GM12878 (cell line): ENCODE measurements at regions not wholly inside any gene's neighbourhood (a gene's known extent, or its start where the extent isn't known, plus 50 kb on each side); places are given as distances from the start of the nearest gene placed in this dataset.
A peak's percentile ranks its signal among the peaks of the same experiment; 100 is the strongest.

ENCODE experiments used
- ATAC-seq: fragments of 200-7000 bp; cut with Tn5 transposase; 3 replicates; pipeline ENCODE4 v1.9.1; 2020; ENCODE audit warnings: mild to moderate bottlenecking, moderate library complexity
- BruUV-seq: library from RNA; stranded (reverse); fragments of 400-500 nt; replicated peaks from 2 replicates; lab custom pipeline; 2021; lab: Mats Ljungman, UMichigan
- CTCF ChIA-PET: fragments of 300-600 bp; sonication (Branson Sonifier 250); formaldehyde crosslinking; extraction: SDS; loops from one replicate; lab custom pipeline; 2021; ENCODE audit warnings: inconsistent platforms; lab: Yijun Ruan, JAX
- POLR2A ChIA-PET: fragments of 350-600 bp; formaldehyde crosslinking; extraction: SDS; loops from one replicate; lab custom pipeline; 2021; ENCODE audit warnings: inconsistent platforms; lab: Charles Lee
- RAD21 ChIA-PET: fragments of 300-600 bp; sonication (Branson Sonifier 250); formaldehyde crosslinking; loops from one replicate; lab custom pipeline; 2023; ENCODE audit warnings: antibody characterized with exemption; ENCODE audit not compliant: unreplicated experiment; lab: Charles Lee
- SMC1A ChIA-PET: fragments of 300-600 bp; sonication (Branson Sonifier 250); formaldehyde crosslinking; loops from one replicate; lab custom pipeline; 2023; ENCODE audit not compliant: unreplicated experiment, uncharacterized antibody; lab: Charles Lee
- DNase-seq: peaks from one replicate; pipeline ENCODE4 v3.0.0-alpha.2; 2011; ENCODE audit warnings: low read depth, low spot score
- FAIRE-seq: peaks from 3 replicates; lab custom pipeline; 2011; peaks lifted over from hg19 to GRCh38; lab: Jason Lieb, UNC
- H2AFZ ChIP-seq: 2 replicates; pipeline ENCODE4 v1.6.0; 2011; ENCODE audit warnings: low read depth, low read length, control low read depth; ENCODE audit not compliant: control insufficient read depth
- H3K27ac ChIP-seq: 2 replicates; pipeline ENCODE4 v1.5.1; 2011; ENCODE audit warnings: control low read depth; ENCODE audit not compliant: control insufficient read depth, insufficient read depth
- H3K27me3 ChIP-seq, 2 experiments: replicated peaks in 1 of 2; 2 replicates each; pipeline versions ENCODE4 v1.6.0 to v1.6.1; 2011; ENCODE audit warnings: low read length in 1 of 2; ENCODE audit not compliant: control insufficient read depth in 2 of 2, insufficient read depth in 2 of 2
- H3K36me3 ChIP-seq, 2 experiments: 2 replicates each; pipeline ENCODE4 v1.5.1; 2011; ENCODE audit warnings: low read length in 1 of 2; ENCODE audit not compliant: control insufficient read depth in 2 of 2, insufficient read depth in 2 of 2
- H3K4me1 ChIP-seq: 2 replicates; pipeline ENCODE4 v1.6.1; 2011; ENCODE audit warnings: mild to moderate bottlenecking, low read length, moderate library complexity, mixed read lengths; ENCODE audit not compliant: control insufficient read depth, insufficient read depth
- H3K4me2 ChIP-seq: 2 replicates; pipeline ENCODE4 v1.6.0; 2011; ENCODE audit warnings: control low read depth; ENCODE audit not compliant: control insufficient read depth, insufficient read depth
- H3K4me3 ChIP-seq: fragments of 200-600 bp; sonication (generic); 2 replicates; pipeline ENCODE4 v1.5.1; 2016
- H3K79me2 ChIP-seq: 2 replicates; pipeline ENCODE4 v1.6.0; 2011; ENCODE audit warnings: low read length; ENCODE audit not compliant: control insufficient read depth, insufficient read depth
- H3K9ac ChIP-seq: 2 replicates; pipeline ENCODE4 v1.8.0; 2011; ENCODE audit warnings: low read length, control low read depth, mixed read lengths; ENCODE audit not compliant: control insufficient read depth, insufficient read depth
- H3K9me3 ChIP-seq: replicated peaks from 3 replicates; pipeline ENCODE4 v1.5.1; 2011; ENCODE audit warnings: mild to moderate bottlenecking, low read length; ENCODE audit not compliant: control insufficient read depth, insufficient read depth
- H4K20me1 ChIP-seq: 2 replicates; pipeline ENCODE4 v1.6.0; 2011; ENCODE audit not compliant: control insufficient read depth, insufficient read depth
- ATF7 ChIP-seq: fragments of 450-650 bp; IDR thresholded peaks from 2 replicates; pipeline ENCODE4 v1.6.1; 2016; ENCODE audit warnings: low read depth, mild to moderate bottlenecking
- BRCA1 ChIP-seq: IDR thresholded peaks from 2 replicates; pipeline ENCODE4 v1.6.1; 2011; ENCODE audit warnings: low read depth, low read length, improper control_type of control experiment
- CTCF ChIP-seq, 3 experiments: IDR thresholded peaks in 2 of 3; conservative IDR thresholded peaks in 1 of 3; 2 replicates each; pipeline ENCODE4 v1.5.1; 2011; ENCODE audit warnings: low read depth in 3 of 3, low read length in 3 of 3, mild to moderate bottlenecking in 3 of 3, control low read depth in 2 of 3, moderate library complexity in 2 of 3, inconsistent platforms in 1 of 3, mixed read lengths in 1 of 3; ENCODE audit not compliant: control insufficient read depth in 2 of 3, insufficient read depth in 1 of 3; ENCODE audit errors: extremely low read depth in 1 of 3
- HDGF ChIP-seq: fragments of 450-650 bp; IDR thresholded peaks from 2 replicates; pipeline ENCODE4 v1.6.1; 2016; ENCODE audit warnings: antibody characterized with exemption
- IKZF1 ChIP-seq: fragments of 450-650 bp; conservative IDR thresholded peaks from 2 replicates; pipeline ENCODE4 v1.6.1; 2017; ENCODE audit warnings: antibody characterized with exemption, mild to moderate bottlenecking
- IRF4 ChIP-seq: IDR thresholded peaks from 2 replicates; pipeline ENCODE4 v1.6.1; 2011; ENCODE audit warnings: low read depth, low read length
- MEF2B ChIP-seq: fragments of 450-650 bp; IDR thresholded peaks from 2 replicates; pipeline ENCODE4 v1.6.1; 2018; ENCODE audit warnings: mild to moderate bottlenecking, moderate library complexity; ENCODE audit not compliant: partially characterized antibody, poor library complexity, severe bottlenecking
- MYC ChIP-seq: IDR thresholded peaks from 2 replicates; pipeline ENCODE4 v1.6.1; 2011; ENCODE audit warnings: mild to moderate bottlenecking, low read length, moderate library complexity, inconsistent platforms; ENCODE audit not compliant: insufficient read depth, insufficient replicate concordance, insufficient read length, severe bottlenecking
- PAX8 ChIP-seq: fragments of 450-650 bp; IDR thresholded peaks from 2 replicates; pipeline ENCODE4 v1.6.1; 2017; ENCODE audit warnings: mild to moderate bottlenecking, moderate library complexity
- PBX3 ChIP-seq: IDR thresholded peaks from 2 replicates; pipeline ENCODE4 v1.6.1; 2011; ENCODE audit warnings: mild to moderate bottlenecking, low read depth, low read length, moderate library complexity; ENCODE audit not compliant: insufficient replicate concordance
- PKNOX1 ChIP-seq: fragments of 450-650 bp; IDR thresholded peaks from 2 replicates; pipeline ENCODE4 v1.6.1; 2016; ENCODE audit warnings: mild to moderate bottlenecking
- ZNF24 ChIP-seq: fragments of 450-650 bp; IDR thresholded peaks from 2 replicates; pipeline ENCODE4 v1.6.1; 2017; ENCODE audit warnings: antibody characterized with exemption, mild to moderate bottlenecking
- WGBS: methylation state at CpG from one replicate; pipeline ENCODE4 v1.1.6; 2016; ENCODE audit warnings: low lambda C conversion rate; ENCODE audit not compliant: insufficient replicate concordance, insufficient coverage; ENCODE audit errors: missing lambda C conversion rate; 5-methylcytosine and 5-hydroxymethylcytosine counted together
- in situ Hi-C: fragments of 300-500 bp; cut with MboI; formaldehyde crosslinking; loops from 9 replicates; pipeline ENCODE4 v1.14.3; 2018; ENCODE audit warnings: mixed read lengths
- intact Hi-C: fragments of 100-400 bp; cut with micrococcal nuclease; formaldehyde crosslinking; loops from one replicate; pipeline ENCODE4 v1.14.2; 2022; ENCODE audit not compliant: unreplicated experiment

- ChIA-PET POLR2A (interaction anchor here (1.9 kb wide), 1 partner anchor 9 kb away, joined by 8 read pairs; no protein-coding TSS in a partner anchor), SMC1A (interaction anchor here (0.9 to 2.1 kb wide), 5 partner anchors 9 to 122 kb away, joined by 3 to 6 read pairs (median 5); no protein-coding TSS in a partner anchor), RAD21 (interaction anchor here (1.5 kb wide), 1 partner anchor 32 kb away, joined by 3 read pairs; no protein-coding TSS in a partner anchor), CTCF (interaction anchor here (0.5 kb wide), 1 partner anchor 1365 kb away, joined by 3 read pairs; no protein-coding TSS in a partner anchor)
- Histone ChIP-seq H3K4me1 (no peaks in the 10 kb centered on the region; the same call in 1 of the 2 replicates), H2AFZ (no peak overlapping the region), H3K9me3 (peaks cover 3% of the 10 kb centered on the region; the same call in 2 of the 3 replicates), H3K79me2 (no peaks in the 10 kb centered on the region), H4K20me1 (no peaks in the 10 kb centered on the region), H3K4me2 (no peak overlapping the region), H3K27me3 (no peaks in the 10 kb centered on the region), H3K36me3 (no peaks in the 10 kb centered on the region), H3K4me3 (no peak overlapping the region), H3K27ac (no peak overlapping the region), H3K9ac (no peak overlapping the region)
- intact Hi-C loops, result no loop called here
- ATAC-seq (no peak), FAIRE-seq (no peak), DNase-seq (no peak)
- 30% methylated on average over 2 of the region's 2 CpGs for WGBS
- TF ChIP-seq PKNOX1 (peak; percentile 53), BRCA1 (no peak)
- no TSS peak for BruUV-seq
- in situ Hi-C loops, result no loop called here
Measured at GRCh38 chr6:105611606-105612005, 208.7 kb upstream of the PREP start.

GRCh38 chr6:105609375-105609991, 206.6 kb upstream of the PREP start:
- H3K9me3 ChIP-seq, result peaks cover 4% of the 10 kb centered on the region; the same call in 2 of the 3 replicates
- H3K4me1 ChIP-seq, result no peaks in the 10 kb centered on the region; the same call in 1 of the 2 replicates
- ChIA-PET RAD21 (no interaction called here), SMC1A (interaction anchor here (2.3 kb wide), 1 partner anchor 11 kb away, joined by 7 read pairs; no protein-coding TSS in a partner anchor), CTCF (no interaction called here), POLR2A (no interaction called here)
- H2AFZ ChIP-seq, result peak overlapping the region; percentile 71
- H3K79me2 ChIP-seq, result no peaks in the 10 kb centered on the region
- no peaks in the 10 kb centered on the region for H3K36me3 ChIP-seq
- no peak overlapping the region for H3K9ac ChIP-seq
- no peaks in the 10 kb centered on the region for H4K20me1 ChIP-seq
- BruUV-seq, result no TSS peak
- ATAC-seq (no peak), FAIRE-seq (no peak), DNase-seq (no peak)
- intact Hi-C loops, result no loop called here
- no peak overlapping the region for H3K4me2 ChIP-seq
- no peak overlapping the region for H3K27ac ChIP-seq
- no peaks in the 10 kb centered on the region for H3K27me3 ChIP-seq
- in situ Hi-C loops, result no loop called here
- no peak overlapping the region for H3K4me3 ChIP-seq
- 77% methylated on average over 14 of the region's 14 CpGs for WGBS
- TF ChIP-seq ATF7 (no peak), MEF2B (no peak), ZNF24 (no peak), CTCF (IDR thresholded peaks at IDR 0.05 in 2 of 3, conservative IDR thresholded peaks at IDR 0.05 in 1 of 3; ENCODE audit: control insufficient read depth in 2 of 3, extremely low read depth in 1 of 3, insufficient read depth in 1 of 3, low read depth in 3 of 3, low read length in 3 of 3) (no peak), PAX8 (no peak), HDGF (no peak), PBX3 (no peak), IRF4 (no peak), MYC (no peak), IKZF1 (no peak)
